Pancreas (tissue), 10 donors: ENCODE measurements at regions not wholly inside any gene's neighbourhood (a gene's known extent, or its start where the extent isn't known, plus 50 kb on each side); places are given as distances from the start of the nearest gene placed in this dataset.
A peak's percentile ranks its signal among the peaks of the same experiment; 100 is the strongest.

Source experiments
- ATAC-seq, 4 donors: fragments of 200-7000 bp; cut with Tn5 transposase; one replicate each; pipeline versions ENCODE4 v1.8.0 to v1.9.1; 2020; ENCODE audit warnings: mild to moderate bottlenecking in 4 of 4, moderate library complexity in 4 of 4
- DNase-seq, 6 donors: peaks; one replicate each; pipeline ENCODE4 v3.0.0-alpha.2; 2020
- FAIRE-seq: peaks from 2 replicates; lab custom pipeline; 2012; peaks lifted over from hg19 to GRCh38; lab: Jason Lieb, UNC
- H3K27ac ChIP-seq, 4 donors: fragments of 200-600 bp; sonication (generic); 1 replicate in 3 of 4; 2 replicates in 1 of 4; pipeline versions ENCODE4 v1.5.0 to v1.8.0; 2020
- H3K27me3 ChIP-seq, 4 donors: fragments of 200-600 bp; one replicate each; pipeline ENCODE4 v1.8.0; 2021
- H3K36me3 ChIP-seq, 3 donors: fragments of 200-600 bp; sonication (generic) in 1 of 3; one replicate each; pipeline versions ENCODE4 v1.5.0 to v1.8.0; 2020 to 2021
- H3K4me1 ChIP-seq, 3 donors: fragments of 200-600 bp; one replicate each; pipeline ENCODE4 v1.8.0; 2021
- H3K4me3 ChIP-seq, 4 donors: fragments of 200-600 bp; sonication (generic) in 2 of 4; one replicate each; pipeline versions ENCODE4 v1.5.0 to v1.8.0; 2020 to 2021
- H3K9me3 ChIP-seq, 4 donors: fragments of 200-600 bp; one replicate each; pipeline ENCODE4 v1.8.0; 2021
- CTCF ChIP-seq, 4 donors: fragments of 200-600 bp; sonication (generic) in 3 of 4; IDR thresholded peaks; one replicate each; pipeline versions ENCODE4 v1.5.0 to v1.8.0; 2021; ENCODE audit warnings: antibody characterized with exemption in 4 of 4
- WGBS, 2 donors: extraction: QIAGEN DNeasy Blood & Tissue Kit; methylation state at CpG; one replicate each; pipeline ENCODE4 v1.1.7; 2013; 5-methylcytosine and 5-hydroxymethylcytosine counted together
- intact Hi-C, 3 donors: fragments of 100-400 bp; cut with DNase I; formaldehyde crosslinking; loops; one replicate each; pipeline versions ENCODE4 v1.11.1 to v1.14.2; 2022
- donor health status: healthy with polysubstance abuse.
- donor health status: DM: no; HTN: no; CAD: no; lungs with moderate emphysema.
- donor health status: DM: no; HTN: no; CAD: no.
- donor health status: control.
- donor health status: control.
- donor health status: Bipolar disorder and iron deficiency.
- donor health status: DM: yes; HTN: yes; CAD: no.
- donor health status: DM: no; HTN: no; CAD: no.
- donor health status: DM: no; HTN: no; CAD: no.
- donor health status: DM: yes; HTN: yes; CAD: no.

DNA sequence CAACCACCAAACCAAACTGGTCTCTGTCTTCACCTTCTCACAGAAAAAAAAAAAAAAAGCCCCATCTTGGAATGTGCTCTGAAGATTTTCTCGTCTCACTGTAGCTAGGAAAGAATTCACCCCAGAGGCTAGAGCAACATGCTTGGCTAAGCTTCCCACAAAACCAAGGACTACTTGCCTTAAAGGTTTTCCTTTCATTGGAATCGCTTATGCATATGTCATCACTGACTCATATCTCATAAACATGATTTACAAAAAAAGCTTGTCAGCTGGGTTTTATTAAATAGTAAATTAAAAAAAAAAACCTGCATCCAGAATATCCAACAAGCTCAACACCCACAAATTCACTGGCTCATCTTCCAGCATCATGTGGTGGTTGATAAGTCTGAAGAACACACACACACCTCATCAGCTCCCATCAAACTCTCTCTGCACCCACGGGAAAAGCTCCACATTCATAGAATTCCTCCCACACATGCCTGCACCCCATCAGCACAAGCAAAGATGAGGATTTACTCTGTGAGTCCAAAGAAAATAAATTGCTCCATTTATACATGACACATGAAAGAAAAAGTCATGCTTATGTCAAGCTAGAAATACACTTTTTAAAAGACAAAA lies 182.0 kb upstream of the TRIB2 start:
- Histone ChIP-seq H3K36me3 (no peaks in the 10 kb centered on the region), H3K4me1 (no peaks in the 10 kb centered on the region), H3K27ac (no peak overlapping the region), H3K27me3 (peaks cover 0 to 3% (median 0%) of the 10 kb centered on the region in 4 donors), H3K9me3 (no peaks in the 10 kb centered on the region), H3K4me3 (no peak overlapping the region)
- 63 to 79% methylated on average over 3 of the region's 3 CpGs for WGBS, 2 donors
- intact Hi-C loops = no loop called here
- ATAC-seq (peak in 1 of 4 donors; percentile 44), FAIRE-seq (peak; percentile 49), DNase-seq (no peak)
- TF ChIP-seq CTCF (IDR thresholded peaks at IDR 0.05) = no peak

GRCh38 chr2:12536976-12537375 lies 179.8 kb upstream of the TRIB2 start:
- Histone ChIP-seq H3K4me3 (no peak overlapping the region), H3K36me3 (no peaks in the 10 kb centered on the region), H3K9me3 (no peaks in the 10 kb centered on the region), H3K27ac (no peak overlapping the region), H3K4me1 (no peaks in the 10 kb centered on the region), H3K27me3 (peaks cover 0 to 1% (median 0%) of the 10 kb centered on the region in 4 donors)
- FAIRE-seq (no peak), ATAC-seq (no peak), DNase-seq (no peak)
- TF ChIP-seq CTCF (IDR thresholded peaks at IDR 0.05) = no peak
- WGBS, 2 donors = 74 to 86% methylated on average over 4 of the region's 4 CpGs
- intact Hi-C loops = no loop called here

DNA sequence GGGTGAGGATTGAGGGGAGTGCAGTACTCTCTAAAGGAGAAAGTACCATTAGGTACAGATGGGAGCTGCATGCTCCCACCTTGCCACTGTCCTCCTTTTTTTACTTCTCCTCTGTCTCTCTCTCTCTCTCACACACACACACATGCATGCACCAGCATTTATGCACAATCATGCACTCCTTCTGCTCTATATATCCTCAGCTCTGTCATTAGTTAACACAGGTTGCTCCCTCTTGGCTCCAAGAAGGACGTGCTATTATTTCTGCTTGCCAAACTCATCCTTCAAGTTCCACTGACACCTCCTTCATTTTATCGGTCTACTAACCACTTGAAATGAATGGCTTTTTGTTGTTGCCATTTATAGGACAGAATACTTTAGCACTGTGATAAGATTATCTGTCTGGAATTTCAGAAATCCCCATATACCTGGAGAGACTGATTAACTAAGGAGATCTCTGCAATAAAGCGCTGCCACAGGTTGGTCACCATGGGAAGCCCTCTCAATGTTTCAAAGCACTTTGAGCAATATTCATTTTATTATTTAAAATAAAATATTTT lies 178.5 kb upstream of the TRIB2 start:
- Histone ChIP-seq H3K9me3 (no peaks in the 10 kb centered on the region), H3K27me3 (no peaks in the 10 kb centered on the region), H3K36me3 (no peaks in the 10 kb centered on the region), H3K4me3 (no peak overlapping the region), H3K4me1 (no peaks in the 10 kb centered on the region), H3K27ac (no peak overlapping the region)
- no peak for DNase-seq
- TF ChIP-seq CTCF (IDR thresholded peaks at IDR 0.05) = no peak
- no peak for FAIRE-seq
- intact Hi-C loops = no loop called here
- peak in 1 of 4 donors; percentile 55 for ATAC-seq
- WGBS, 2 donors = 57 to 67% methylated on average over 3 of the region's 3 CpGs

DNA sequence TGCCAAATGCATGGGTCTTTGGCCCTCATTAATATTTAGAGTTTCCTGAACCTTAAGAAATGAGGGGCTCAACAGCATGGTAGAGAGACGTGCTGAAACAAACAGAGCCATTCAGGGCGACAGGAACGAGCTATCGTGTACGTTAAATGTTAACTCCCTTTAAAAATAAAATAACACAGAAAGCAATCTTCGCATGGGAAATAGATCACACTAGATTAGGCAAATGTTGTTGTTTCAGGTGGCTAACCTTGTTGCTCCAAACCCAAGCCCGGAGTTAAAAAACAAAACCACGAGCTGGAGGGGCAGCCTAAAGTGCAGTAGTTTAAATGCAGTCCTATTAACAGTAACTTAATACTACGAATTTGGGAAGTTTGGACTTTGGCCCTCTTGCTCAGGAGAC lies 177.4 kb upstream of the TRIB2 start:
- no peak overlapping the region for H3K4me3 ChIP-seq
- H3K36me3 ChIP-seq = no peaks in the 10 kb centered on the region
- H3K27me3 ChIP-seq = no peaks in the 10 kb centered on the region
- FAIRE-seq (no peak), DNase-seq (no peak), ATAC-seq (no peak)
- H3K27ac ChIP-seq = no peak overlapping the region
- H3K9me3 ChIP-seq = no peaks in the 10 kb centered on the region
- no peaks in the 10 kb centered on the region for H3K4me1 ChIP-seq
- no peak for TF ChIP-seq CTCF (IDR thresholded peaks at IDR 0.05)
- WGBS, 2 donors = 86 to 87% methylated on average over 9 of the region's 9 CpGs
- intact Hi-C loops = no loop called here
